ENCODE measurements at regions not wholly inside any gene's neighbourhood (a gene's known extent, or its start where the extent isn't known, plus 50 kb on each side); places are given as distances from the start of the nearest gene placed in this dataset.
A peak's percentile ranks its signal among the peaks of the same experiment; 100 is the strongest.

DNA sequence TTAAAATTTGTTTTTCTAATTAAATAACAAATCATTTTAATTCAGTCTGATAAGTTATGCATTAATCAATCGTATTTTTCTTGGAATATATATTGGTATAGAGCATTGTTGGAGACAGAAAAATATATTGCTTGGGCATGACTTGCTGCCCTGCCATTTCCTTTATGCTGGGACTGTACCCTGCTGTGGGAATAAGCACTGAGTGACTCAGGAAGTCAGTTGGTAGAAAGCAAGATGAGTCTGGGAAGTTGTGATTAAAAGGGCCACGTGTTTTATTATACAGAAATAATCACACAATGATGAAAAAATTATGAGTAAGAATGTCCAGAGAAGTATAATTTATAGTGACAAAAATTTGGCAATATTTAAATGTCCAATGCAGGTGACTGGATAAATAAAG, 139.5 kb downstream of the KIF18A start:
- peak; percentile 14 for DNase-seq (ENCODE audit: low spot score)

GRCh38 chr11:27965559-27965958, 142.4 kb downstream of the KIF18A start:
- DNase-seq (ENCODE audit: low spot score), result no peak
- no peak for FAIRE-seq

More for the DNA sequence above, 139.5 kb downstream of the KIF18A start:
- no peak for FAIRE-seq

DNA sequence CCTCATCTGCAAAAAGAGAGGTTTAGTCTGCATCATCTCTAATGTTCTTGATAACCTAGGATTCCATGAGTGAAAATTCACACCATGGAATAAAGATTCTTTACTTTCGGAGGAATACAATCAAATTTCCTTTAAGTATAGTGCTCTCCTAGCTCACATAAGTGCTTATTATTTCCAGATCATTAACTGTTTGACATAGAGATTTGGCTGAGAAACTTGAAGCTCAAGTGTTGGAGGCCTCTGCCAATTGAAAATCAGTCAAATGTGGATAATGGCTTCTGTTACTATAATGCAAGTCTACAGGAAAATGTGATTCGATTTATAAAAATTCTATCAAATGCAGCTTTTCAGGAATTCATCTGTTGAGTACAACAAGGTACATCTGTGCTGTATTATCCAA, 144.6 kb downstream of the KIF18A start:
- no peak for FAIRE-seq
- no peak for DNase-seq (ENCODE audit: low spot score)

GRCh38 chr11:27949951-27950738, 157.8 kb downstream of the KIF18A start:
- no peak for FAIRE-seq
- no peak for DNase-seq (ENCODE audit: low spot score)

GRCh38 chr11:27945348-27945747, 162.6 kb downstream of the KIF18A start:
- DNase-seq (ENCODE audit: low spot score) (no peak), FAIRE-seq (no peak)

DNA sequence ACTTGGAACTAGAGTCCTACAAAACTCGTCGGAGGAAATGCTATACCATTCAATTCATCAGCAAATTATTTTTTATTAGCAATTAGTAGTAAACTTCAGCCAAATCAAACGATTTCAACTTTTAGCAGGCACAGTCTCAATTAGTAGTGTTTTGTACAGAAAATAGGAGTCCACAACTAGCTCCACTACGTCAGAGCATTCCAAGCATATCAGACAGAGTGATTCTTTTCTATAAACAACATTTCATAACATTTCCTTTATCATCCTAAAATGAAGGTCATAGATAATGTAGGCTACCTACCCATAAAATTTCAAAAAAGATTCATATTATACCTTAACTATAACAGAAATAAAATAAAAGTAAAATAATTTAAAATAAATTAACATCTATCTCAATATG, 169.9 kb downstream of the KIF18A start:
- FAIRE-seq (no peak), DNase-seq (ENCODE audit: low spot score) (no peak)

- FAIRE-seq (no peak), DNase-seq (ENCODE audit: low spot score) (peak; percentile 93)
Measured at GRCh38 chr11:27934830-27935145, 173.2 kb downstream of the KIF18A start.

GRCh38 chr11:27933992-27934829, 173.7 kb downstream of the KIF18A start:
- peak; percentile 99 for DNase-seq (ENCODE audit: low spot score)
- peak; percentile 97 for FAIRE-seq

- FAIRE-seq, result no peak
- DNase-seq (ENCODE audit: low spot score), result no peak
Measured at GRCh38 chr11:27931770-27932169, 176.2 kb downstream of the KIF18A start.

GRCh38 chr11:27930946-27931345, 177.0 kb downstream of the KIF18A start:
- FAIRE-seq, result no peak
- no peak for DNase-seq (ENCODE audit: low spot score)

- FAIRE-seq (no peak), DNase-seq (ENCODE audit: low spot score) (no peak)
Measured at GRCh38 chr11:27928809-27929208, 179.1 kb downstream of the KIF18A start.

DNA sequence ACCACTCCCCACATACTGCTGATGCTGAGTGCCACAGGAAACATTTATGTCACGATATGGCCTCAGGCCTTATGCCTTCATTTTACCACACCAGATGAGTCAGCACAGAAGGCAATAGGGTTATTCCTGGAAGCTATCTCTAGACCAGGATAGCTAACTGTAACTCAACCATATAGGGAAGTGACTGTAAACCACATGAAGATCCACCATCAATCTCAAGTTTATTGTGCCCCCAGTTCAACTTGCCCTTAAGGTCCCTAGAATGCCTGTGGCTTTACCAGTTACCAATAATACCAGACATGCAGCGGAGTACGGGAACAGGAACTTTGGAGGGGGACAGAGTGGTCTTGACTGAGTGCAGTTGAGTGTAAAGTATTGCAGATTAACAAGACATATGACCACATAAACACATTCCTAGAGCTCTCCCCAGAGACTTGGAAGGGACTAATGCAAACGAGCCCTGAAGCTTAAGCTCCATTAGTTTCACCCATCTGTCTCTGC, 180.9 kb downstream of the KIF18A start:
- FAIRE-seq (peak; percentile 98), DNase-seq (ENCODE audit: low spot score) (peak; percentile 97)

DNA sequence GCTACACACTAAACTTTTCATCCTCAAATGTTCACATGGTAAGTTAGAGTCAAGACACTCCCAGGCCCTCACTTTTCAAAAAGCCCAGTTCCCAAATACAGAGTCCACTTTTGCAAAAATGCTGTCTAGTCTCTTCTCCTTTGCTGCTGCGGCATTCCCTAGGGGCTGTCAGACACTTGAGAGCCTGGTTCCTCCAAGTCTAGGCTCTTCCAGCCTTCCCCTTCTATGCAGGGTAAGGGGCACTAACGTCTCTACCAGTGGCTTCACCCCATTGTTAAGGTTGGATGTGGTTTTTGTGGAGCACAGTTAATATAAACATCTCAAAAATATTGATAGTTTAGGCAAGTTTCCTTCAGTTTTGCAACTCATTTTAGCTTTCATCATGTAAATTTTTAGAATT, 181.5 kb downstream of the KIF18A start:
- FAIRE-seq, result no peak
- DNase-seq (ENCODE audit: low spot score), result no peak

GRCh38 chr11:27921472-27921871, 186.5 kb downstream of the KIF18A start:
- peak; percentile 48 for FAIRE-seq
- DNase-seq (ENCODE audit: low spot score), result no peak

DNA sequence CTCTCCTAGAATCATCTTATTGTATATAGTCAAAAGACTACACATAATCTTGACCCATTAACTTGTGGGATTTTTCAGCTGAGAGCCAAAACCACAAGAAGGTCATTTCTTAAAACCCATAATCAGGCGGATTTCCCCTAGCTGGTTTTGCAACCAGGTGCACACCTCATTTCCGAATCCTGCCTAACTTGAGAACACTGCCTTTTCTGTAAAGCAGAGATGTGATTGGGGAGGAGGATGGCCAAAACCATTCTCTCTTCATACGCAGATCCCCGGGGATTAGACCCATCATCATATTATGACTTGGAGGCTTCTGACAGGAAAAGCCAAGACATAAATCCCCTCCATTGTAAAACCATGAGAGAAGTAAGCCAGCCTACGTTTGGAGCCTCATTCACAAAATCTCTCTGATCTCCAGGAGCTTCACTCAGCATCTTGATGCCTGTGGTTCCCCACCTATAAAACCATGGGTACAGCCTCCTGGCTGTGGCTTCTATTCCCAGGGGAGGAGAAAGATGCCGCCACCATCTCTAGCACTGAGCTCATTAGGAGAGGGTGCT, 191.3 kb downstream of the KIF18A start:
- FAIRE-seq (no peak), DNase-seq (ENCODE audit: low spot score) (no peak)

- DNase-seq (ENCODE audit: low spot score) (peak; percentile 34), FAIRE-seq (no peak)
Measured at GRCh38 chr11:27914080-27914479, 193.9 kb downstream of the KIF18A start.

GRCh38 chr11:27913650-27914049, 194.3 kb downstream of the KIF18A start:
- peak; percentile 81 for FAIRE-seq

DNA sequence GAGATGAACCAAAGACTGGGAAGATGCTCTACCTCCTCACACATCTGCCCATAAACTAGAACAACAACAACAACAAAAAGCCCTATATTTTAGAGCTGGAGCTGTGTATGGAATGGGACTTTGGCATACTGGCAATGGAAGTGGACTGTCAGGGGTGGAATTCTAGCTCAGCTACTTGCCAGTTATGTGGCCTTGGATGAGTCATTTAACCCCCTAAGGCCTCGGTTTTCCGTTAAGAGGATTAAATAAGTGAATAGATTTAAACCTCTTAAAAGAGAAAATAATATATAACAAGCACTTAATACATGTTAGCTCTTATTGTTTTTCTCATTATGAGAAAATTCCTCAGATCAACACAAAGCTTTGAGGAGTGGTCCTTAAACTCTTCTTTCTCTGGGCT, 195.0 kb downstream of the KIF18A start:
- DNase-seq (ENCODE audit: low spot score), result peak; percentile 55
- FAIRE-seq, result peak; percentile 83

More at GRCh38 chr11:27913650-27914049, 194.3 kb downstream of the KIF18A start:
- peak; percentile 73 for DNase-seq (ENCODE audit: low spot score)

- peak; percentile 92 for FAIRE-seq
- DNase-seq (ENCODE audit: low spot score), result peak; percentile 76
Measured at GRCh38 chr11:27910186-27910931, 197.6 kb downstream of the KIF18A start.

- FAIRE-seq (no peak), DNase-seq (ENCODE audit: low spot score) (no peak)
Measured at GRCh38 chr11:27909386-27909785, 198.6 kb downstream of the KIF18A start.

DNA sequence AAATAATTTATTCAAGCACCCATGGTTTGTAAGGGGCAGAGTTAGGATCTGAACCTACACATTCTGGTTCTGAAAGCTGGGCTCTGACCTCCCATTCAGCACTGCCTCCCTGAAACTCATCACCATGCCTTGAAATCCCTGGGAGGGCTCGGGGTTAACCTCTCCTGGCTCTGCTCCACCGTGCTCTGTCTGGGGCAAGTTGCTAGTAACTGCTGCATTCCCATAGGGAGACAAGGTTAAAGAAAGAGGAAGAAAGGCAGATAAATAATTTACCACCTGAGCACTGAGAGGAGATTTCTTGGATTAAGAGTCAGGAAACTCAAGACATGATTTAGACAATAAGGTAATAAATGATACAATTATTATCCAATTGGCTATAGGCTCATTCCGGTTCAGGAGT, 199.3 kb downstream of the KIF18A start:
- FAIRE-seq (peak; percentile 83), DNase-seq (ENCODE audit: low spot score) (peak; percentile 20)
